Activated B cell treated with CpG ODN at 0.5 μM for 24 hours (primary cell): ENCODE measurements at regions not wholly inside any gene's neighbourhood (a gene's known extent, or its start where the extent isn't known, plus 50 kb on each side); places are given as distances from the start of the nearest gene placed in this dataset.
"Not testable (repeated sequence)": the region's sequence is repeated elsewhere in the genome, so short reads cannot be mapped to it uniquely, and the experiment has no call there.

Experiments
- ATAC-seq: fragments of 200-7000 bp; cut with Tn5 transposase; one replicate; pipeline ENCODE4 v1.10.0; 2021; ENCODE audit warnings: low read depth, mild to moderate bottlenecking, moderate library complexity
- CTCF ChIA-PET: fragments of 350-600 bp; sonication (Branson Sonifier 250); formaldehyde crosslinking; loops from one replicate; lab custom pipeline; 2021; ENCODE audit warnings: antibody characterized with exemption; lab: Charles Lee
- POLR2A ChIA-PET: fragments of 350-600 bp; sonication (Branson Sonifier 250); formaldehyde crosslinking; loops from one replicate; lab custom pipeline; 2021; ENCODE audit warnings: antibody characterized with exemption; lab: Charles Lee
- DNase-seq: peaks from one replicate; pipeline ENCODE4 v3.0.0; 2022
- H3K27ac Mint-ChIP-seq: one replicate; pipeline ENCODE4 v1.8.0; 2020; ENCODE audit warnings: mixed read lengths
- H3K27me3 Mint-ChIP-seq: one replicate; pipeline ENCODE4 v1.8.0; 2021; ENCODE audit warnings: mixed read lengths
- H3K36me3 Mint-ChIP-seq: one replicate; pipeline ENCODE4 v1.8.0; 2021; ENCODE audit warnings: low read depth, mixed read lengths
- H3K4me1 Mint-ChIP-seq: one replicate; pipeline ENCODE4 v1.8.0; 2021; ENCODE audit warnings: mixed read lengths
- H3K4me3 Mint-ChIP-seq: one replicate; pipeline ENCODE4 v1.8.0; 2020; ENCODE audit warnings: mild to moderate bottlenecking, mixed read lengths
- H3K9me3 Mint-ChIP-seq: one replicate; pipeline ENCODE4 v1.8.0; 2020; ENCODE audit warnings: mixed read lengths
- intact Hi-C: fragments of 100-400 bp; cut with micrococcal nuclease; formaldehyde crosslinking; loops from one replicate; pipeline ENCODE4 v1.15.1; 2024

DNA sequence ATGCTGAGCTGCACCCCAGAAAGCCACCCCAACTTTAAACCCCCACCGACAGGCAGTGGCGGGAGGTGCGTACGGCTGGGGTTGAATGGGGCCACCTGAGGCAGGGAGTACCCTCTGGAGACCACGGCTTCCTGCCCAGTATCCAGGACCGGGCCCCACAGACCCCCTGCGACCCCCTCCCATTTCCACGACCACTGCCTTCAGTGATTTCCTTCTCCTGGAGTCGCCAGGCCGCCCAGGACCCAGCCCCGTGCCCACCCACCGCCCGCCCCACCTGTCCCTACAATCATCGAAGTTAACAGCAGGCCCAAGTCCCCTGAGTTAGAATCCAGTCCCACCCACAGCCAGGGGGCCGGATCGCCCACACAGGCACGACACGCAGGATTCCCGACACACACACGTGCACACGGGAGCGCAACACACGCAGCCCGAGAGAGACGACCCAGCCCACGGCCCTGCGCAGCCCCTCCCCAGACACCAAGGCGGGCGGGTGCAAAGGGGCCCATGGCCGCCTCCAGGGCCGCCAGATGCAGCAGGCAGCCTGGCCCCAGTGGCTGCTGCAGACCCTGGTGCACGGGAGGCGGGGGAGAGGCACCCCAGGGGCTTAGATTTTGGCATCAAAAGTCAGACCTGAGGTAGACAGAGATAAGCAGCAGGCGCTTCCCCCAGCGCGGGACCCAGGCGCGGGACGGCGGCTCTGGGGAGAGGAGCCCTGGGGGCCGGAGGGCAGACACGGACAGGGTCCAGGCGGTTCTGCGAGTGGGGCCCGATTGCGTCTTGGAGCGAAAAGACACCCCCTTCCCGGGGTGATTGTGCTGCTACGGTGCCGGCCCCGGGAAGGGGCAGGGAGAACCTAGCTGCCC is 104.8 kb downstream of the SPATA31A6 start:
- H3K27me3 Mint-ChIP-seq, H3K4me1 Mint-ChIP-seq, DNase-seq, H3K36me3 Mint-ChIP-seq, H3K27ac Mint-ChIP-seq, ATAC-seq, H3K4me3 Mint-ChIP-seq, CTCF ChIA-PET, H3K9me3 Mint-ChIP-seq, POLR2A ChIA-PET, intact Hi-C loops: not testable (repeated sequence)

- CTCF ChIA-PET, H3K4me1 Mint-ChIP-seq, H3K27ac Mint-ChIP-seq, H3K9me3 Mint-ChIP-seq, H3K27me3 Mint-ChIP-seq, intact Hi-C loops, ATAC-seq, POLR2A ChIA-PET, DNase-seq, H3K36me3 Mint-ChIP-seq, H3K4me3 Mint-ChIP-seq: not testable (repeated sequence)
Observed at GRCh38 chr9:42288865-42289229, 105.4 kb downstream of the SPATA31A6 start.

GRCh38 chr9:42300124-42300523 is 116.7 kb downstream of the SPATA31A6 start:
- ATAC-seq, H3K36me3 Mint-ChIP-seq, CTCF ChIA-PET, H3K27ac Mint-ChIP-seq, intact Hi-C loops, POLR2A ChIA-PET, H3K4me3 Mint-ChIP-seq, H3K4me1 Mint-ChIP-seq, H3K27me3 Mint-ChIP-seq, H3K9me3 Mint-ChIP-seq, DNase-seq: not testable (repeated sequence)

GRCh38 chr9:42306625-42307024 is 123.2 kb downstream of the SPATA31A6 start:
- H3K27ac Mint-ChIP-seq, H3K4me3 Mint-ChIP-seq, POLR2A ChIA-PET, H3K27me3 Mint-ChIP-seq, H3K36me3 Mint-ChIP-seq, intact Hi-C loops, DNase-seq, H3K9me3 Mint-ChIP-seq, ATAC-seq, CTCF ChIA-PET, H3K4me1 Mint-ChIP-seq: not testable (repeated sequence)

DNA sequence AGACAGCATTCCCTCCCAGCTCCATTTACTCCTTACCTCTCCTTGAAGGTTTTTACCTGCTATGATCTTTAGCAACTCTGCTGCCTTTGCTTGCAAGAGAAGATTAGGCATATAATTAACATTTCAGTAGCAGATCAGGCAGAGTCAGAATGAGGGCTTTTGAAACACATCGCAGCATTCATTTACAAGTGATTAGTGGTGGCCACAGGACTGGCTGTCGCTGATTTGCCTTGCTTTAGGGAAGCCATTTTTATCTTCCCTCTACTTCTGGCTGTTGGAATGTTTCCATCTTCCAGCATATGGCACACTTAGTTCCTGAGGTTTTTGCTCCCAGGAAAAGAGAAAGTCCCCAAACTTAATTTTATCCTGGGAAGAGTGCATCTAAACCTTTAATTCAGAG is 124.0 kb downstream of the SPATA31A6 start:
- POLR2A ChIA-PET, CTCF ChIA-PET, H3K9me3 Mint-ChIP-seq, H3K36me3 Mint-ChIP-seq, DNase-seq, H3K4me1 Mint-ChIP-seq, H3K27me3 Mint-ChIP-seq, ATAC-seq, H3K4me3 Mint-ChIP-seq, intact Hi-C loops, H3K27ac Mint-ChIP-seq: not testable (repeated sequence)

DNA sequence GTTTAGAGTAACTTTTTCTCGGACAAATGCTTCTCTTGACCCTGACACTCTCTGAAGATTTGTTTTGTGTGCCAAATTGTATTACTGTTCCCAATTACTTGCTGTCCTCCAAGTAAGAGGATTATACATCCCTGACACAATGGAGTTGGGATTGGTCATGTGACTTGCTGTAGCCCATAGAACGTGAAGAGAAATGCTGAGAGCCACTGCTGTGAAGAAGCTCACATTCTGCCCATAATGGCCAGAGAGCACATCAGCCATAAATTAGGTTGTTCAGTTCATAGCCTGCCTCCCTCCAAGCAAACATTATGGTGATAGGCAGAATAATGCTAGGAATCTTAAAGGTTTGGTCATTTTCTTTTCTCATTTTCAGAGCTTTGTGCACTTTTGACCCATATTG is 127.5 kb downstream of the SPATA31A6 start:
- H3K9me3 Mint-ChIP-seq, intact Hi-C loops, CTCF ChIA-PET, DNase-seq, ATAC-seq, H3K4me3 Mint-ChIP-seq, H3K27ac Mint-ChIP-seq, POLR2A ChIA-PET, H3K4me1 Mint-ChIP-seq, H3K27me3 Mint-ChIP-seq, H3K36me3 Mint-ChIP-seq: not testable (repeated sequence)

GRCh38 chr9:42316026-42316425 is 132.6 kb downstream of the SPATA31A6 start:
- CTCF ChIA-PET, H3K27ac Mint-ChIP-seq, DNase-seq, H3K4me1 Mint-ChIP-seq, H3K27me3 Mint-ChIP-seq, H3K4me3 Mint-ChIP-seq, H3K9me3 Mint-ChIP-seq, ATAC-seq, intact Hi-C loops, POLR2A ChIA-PET, H3K36me3 Mint-ChIP-seq: not testable (repeated sequence)

GRCh38 chr9:42317677-42318076 is 134.2 kb downstream of the SPATA31A6 start:
- H3K4me1 Mint-ChIP-seq, H3K27ac Mint-ChIP-seq, CTCF ChIA-PET, H3K27me3 Mint-ChIP-seq, H3K4me3 Mint-ChIP-seq, POLR2A ChIA-PET, H3K9me3 Mint-ChIP-seq, ATAC-seq, intact Hi-C loops, DNase-seq, H3K36me3 Mint-ChIP-seq: not testable (repeated sequence)

- POLR2A ChIA-PET, CTCF ChIA-PET, H3K4me1 Mint-ChIP-seq, ATAC-seq, H3K36me3 Mint-ChIP-seq, intact Hi-C loops, H3K4me3 Mint-ChIP-seq, DNase-seq, H3K9me3 Mint-ChIP-seq, H3K27ac Mint-ChIP-seq, H3K27me3 Mint-ChIP-seq: not testable (repeated sequence)
Observed at GRCh38 chr9:42323084-42323809, 139.8 kb downstream of the SPATA31A6 start.

- DNase-seq, H3K4me1 Mint-ChIP-seq, POLR2A ChIA-PET, H3K4me3 Mint-ChIP-seq, CTCF ChIA-PET, H3K9me3 Mint-ChIP-seq, H3K36me3 Mint-ChIP-seq, H3K27me3 Mint-ChIP-seq, ATAC-seq, H3K27ac Mint-ChIP-seq, intact Hi-C loops: not testable (repeated sequence)
Observed at GRCh38 chr9:42325142-42325541, 141.7 kb downstream of the SPATA31A6 start.

GRCh38 chr9:42325561-42325960 is 142.1 kb downstream of the SPATA31A6 start:
- DNase-seq, intact Hi-C loops, H3K36me3 Mint-ChIP-seq, H3K9me3 Mint-ChIP-seq, H3K4me3 Mint-ChIP-seq, POLR2A ChIA-PET, CTCF ChIA-PET, H3K27ac Mint-ChIP-seq, H3K4me1 Mint-ChIP-seq, H3K27me3 Mint-ChIP-seq, ATAC-seq: not testable (repeated sequence)

DNA sequence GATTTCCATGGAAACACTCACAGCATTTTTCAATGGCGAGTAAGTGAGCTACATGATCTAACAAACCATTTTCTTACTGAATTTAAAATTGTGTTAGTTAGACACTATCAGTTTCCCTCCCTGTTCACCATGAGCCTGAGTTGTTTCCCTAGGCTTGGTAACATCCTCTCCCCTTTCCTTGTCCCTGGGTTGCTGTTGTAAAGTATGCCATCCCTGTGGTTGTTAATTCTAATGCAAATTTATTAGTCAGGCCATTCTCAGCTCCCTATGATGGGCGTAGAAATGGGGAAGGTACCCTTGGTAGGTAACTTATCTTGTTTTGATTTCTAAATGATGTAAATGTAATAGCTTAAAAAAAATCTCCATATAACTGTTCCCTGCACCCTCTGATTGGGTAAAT is 143.0 kb downstream of the SPATA31A6 start:
- CTCF ChIA-PET, ATAC-seq, POLR2A ChIA-PET, H3K9me3 Mint-ChIP-seq, H3K27me3 Mint-ChIP-seq, H3K4me3 Mint-ChIP-seq, H3K4me1 Mint-ChIP-seq, H3K36me3 Mint-ChIP-seq, DNase-seq, H3K27ac Mint-ChIP-seq, intact Hi-C loops: not testable (repeated sequence)
